Stomach (tissue), 4 donors: ENCODE measurements at regions not wholly inside any gene's neighbourhood (a gene's known extent, or its start where the extent isn't known, plus 50 kb on each side); places are given as distances from the start of the nearest gene placed in this dataset.

Experiments
- CTCF ChIP-seq, 7 experiments: fragments of 450-650 bp in 4 of 7; fragments of 200-600 bp in 3 of 7; sonication (generic) in 3 of 7; IDR thresholded peaks; one replicate each; pipeline ENCODE4 v1.5.1; 2016 to 2019; ENCODE audit warnings: antibody characterized with exemption in 7 of 7, control low read depth in 2 of 7, mild to moderate bottlenecking in 1 of 7
- POLR2AphosphoS5 ChIP-seq, 3 donors: sonication (generic); formaldehyde crosslinking; IDR thresholded peaks; one replicate each; pipeline ENCODE4 v1.6.1; 2016; ENCODE audit warnings: antibody characterized with exemption in 3 of 3

GRCh38 chr15:98438907-98439306 lies 209.4 kb upstream of the IGF1R start:
- TF ChIP-seq CTCF (IDR thresholded peaks at IDR 0.05) (no peak), POLR2AphosphoS5 (IDR thresholded peaks at IDR 0.05) (no peak)
